GM19023 (cell line): ENCODE measurements at regions not wholly inside any gene's neighbourhood (a gene's known extent, or its start where the extent isn't known, plus 50 kb on each side); places are given as distances from the start of the nearest gene placed in this dataset.
A peak's percentile ranks its signal among the peaks of the same experiment; 100 is the strongest.

Experiments
- ATAC-seq: cut with Tn5 transposase; IDR thresholded peaks from one replicate; pipeline ENCODE4 v1.9.1; 2021; ENCODE audit warnings: mild to moderate bottlenecking, moderate library complexity; ENCODE audit not compliant: unreplicated experiment

DNA sequence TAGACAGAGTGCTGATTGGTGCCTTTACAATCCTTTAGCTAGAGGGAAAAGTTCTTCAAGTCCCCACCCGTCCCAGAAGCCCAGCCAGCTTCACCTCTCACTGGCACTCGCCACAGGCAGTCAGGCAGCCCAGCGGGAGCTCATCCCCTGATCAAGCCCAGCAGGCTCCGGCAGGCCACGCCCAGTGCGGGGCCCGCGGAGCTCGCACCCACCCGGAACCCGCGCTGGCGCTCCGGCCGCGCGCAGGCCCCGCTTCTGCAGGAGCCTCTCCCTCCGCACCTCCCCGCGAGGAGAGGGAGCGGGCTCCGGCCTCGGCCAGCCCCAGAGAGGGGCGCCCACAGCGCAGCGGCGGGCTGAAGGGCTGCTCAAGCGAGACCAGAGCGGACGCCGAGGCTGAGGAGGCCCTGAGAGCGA is 202.4 kb upstream of the PDGFD start:
- ATAC-seq = no peak

DNA sequence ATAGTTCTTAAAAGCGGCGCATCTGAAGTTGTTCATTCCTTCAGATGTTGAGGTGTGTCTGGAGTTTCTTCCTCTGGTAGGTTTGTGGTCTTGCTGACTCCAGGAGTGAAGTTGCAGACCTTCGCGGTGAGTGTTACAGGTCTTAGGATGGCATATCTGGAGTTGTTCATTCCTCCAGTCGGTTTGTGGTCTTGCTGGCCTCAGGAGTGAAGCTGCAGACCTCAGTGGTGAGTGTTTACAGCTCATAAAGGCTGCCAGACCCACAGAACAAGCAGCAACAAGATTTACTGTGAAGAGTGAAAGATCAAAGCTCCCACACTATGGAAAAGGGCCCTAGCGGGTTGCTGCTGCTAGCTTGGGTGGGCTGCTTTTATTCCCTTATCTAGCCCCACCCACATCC is 201.7 kb upstream of the PDGFD start:
- ATAC-seq = no peak

DNA sequence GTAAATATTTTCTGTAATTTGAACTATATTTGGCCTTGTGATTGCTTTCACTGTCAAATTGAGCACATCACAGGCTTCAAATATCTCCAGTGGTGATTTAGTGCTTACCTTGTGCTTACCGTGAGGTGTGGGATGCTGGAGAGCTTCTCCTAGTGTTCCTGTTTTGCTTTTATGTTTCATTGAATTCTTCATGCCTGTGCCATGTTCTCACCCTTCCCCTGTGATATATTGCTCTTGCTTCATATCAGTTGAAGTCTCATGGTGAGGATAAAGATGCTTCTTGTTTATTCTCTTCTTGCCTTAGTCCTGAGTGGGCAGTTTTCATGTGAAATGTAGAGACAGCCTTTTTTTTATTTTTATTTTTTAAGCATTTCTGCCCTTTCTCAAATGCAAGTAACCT is 198.0 kb upstream of the PDGFD start:
- no peak for ATAC-seq

DNA sequence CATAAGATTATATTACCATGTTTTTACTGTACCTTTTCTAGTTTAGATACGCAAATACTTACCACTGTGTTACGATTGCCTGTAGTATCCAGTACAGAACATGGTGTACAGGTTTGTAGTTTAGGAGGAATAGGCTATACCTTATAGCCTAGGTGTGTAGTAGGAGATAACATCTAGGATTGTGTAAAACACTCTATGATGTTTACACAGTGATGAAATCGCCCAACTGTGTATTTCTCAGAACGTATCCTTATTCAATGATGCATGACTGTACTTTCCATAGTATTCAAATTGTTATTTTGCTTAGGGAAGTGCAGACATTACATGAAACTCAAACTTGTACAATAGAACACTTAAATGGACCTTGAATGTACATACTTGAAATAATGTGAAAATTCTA is 188.1 kb upstream of the PDGFD start:
- no peak for ATAC-seq

DNA sequence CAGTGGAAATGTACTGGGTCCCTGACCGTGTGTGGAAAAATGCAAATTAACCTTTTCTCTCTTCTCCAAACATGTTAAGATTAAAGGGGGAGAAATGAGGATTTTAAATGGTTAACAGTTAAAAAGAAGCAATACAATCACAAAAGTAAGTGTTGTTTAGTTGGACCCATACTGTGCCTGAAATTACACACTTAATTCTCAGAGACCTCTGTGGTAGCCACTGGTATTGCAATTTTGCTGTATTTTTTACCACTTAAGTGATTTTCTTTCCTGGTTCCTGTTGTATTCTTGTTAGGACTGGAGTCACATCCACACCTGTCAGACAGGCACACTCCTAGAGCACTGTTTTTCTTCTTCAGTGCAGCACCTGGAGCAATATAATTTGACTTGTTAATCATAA is 179.6 kb upstream of the PDGFD start:
- ATAC-seq = no peak

DNA sequence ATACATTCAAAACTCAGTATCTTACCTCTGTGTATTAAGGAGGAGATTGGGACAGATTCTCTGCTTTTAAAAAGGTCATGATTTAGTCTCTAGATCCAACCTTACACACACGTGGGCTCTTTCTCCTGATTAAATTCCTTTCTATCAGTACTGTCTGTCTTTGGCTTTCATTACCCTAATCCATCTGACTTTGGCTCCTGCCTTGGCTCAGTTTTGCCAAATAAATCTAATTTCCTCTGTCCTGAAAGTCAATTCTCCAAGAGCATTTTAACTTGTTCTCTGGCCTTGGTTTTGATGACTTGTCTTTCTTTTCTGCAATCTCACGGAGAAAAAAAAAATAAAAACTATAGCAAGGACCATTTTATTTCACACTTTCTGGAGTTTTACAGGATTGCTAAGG is 176.6 kb upstream of the PDGFD start:
- ATAC-seq = no peak

DNA sequence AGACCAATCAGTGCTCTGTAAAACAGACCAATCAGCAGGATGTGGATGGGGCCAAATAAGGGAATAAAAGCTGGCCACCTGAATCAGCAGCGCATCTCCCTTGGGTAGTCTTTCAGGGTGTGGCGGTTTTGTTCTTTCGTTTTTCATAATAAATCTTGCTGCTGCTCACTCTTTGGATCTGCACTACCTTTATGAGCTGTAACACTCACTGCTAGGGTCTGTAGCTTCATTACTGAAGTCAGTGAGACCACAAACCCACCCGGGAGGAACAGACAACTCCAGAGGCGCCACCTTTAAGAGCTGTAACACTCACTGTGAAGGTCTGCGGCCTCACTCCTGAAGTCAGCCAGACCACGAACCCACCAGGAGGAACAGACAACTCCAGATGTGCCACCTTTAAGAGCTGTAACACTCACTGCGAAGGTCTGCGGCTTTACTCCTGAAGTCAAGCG is 175.5 kb upstream of the PDGFD start:
- peak; percentile 65 for ATAC-seq

DNA sequence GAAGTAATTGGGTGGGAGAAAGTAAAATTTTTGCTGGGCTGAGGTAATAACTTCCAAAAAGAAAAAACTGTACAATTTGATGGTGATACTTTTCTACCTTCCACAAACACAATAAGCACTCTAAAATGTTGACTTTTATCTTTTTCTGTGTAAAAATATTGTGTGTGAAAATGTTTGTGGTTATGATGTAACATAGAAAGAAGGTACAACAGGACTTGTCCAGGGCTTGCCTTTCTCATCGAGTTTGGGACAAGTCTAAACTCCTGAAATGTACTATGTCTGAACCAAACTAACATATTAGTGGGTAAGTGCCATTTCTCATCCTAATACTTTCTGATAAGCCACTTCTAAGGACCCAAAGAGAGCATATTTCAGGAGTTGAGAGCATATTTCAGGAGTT is 174.2 kb upstream of the PDGFD start:
- no peak for ATAC-seq

DNA sequence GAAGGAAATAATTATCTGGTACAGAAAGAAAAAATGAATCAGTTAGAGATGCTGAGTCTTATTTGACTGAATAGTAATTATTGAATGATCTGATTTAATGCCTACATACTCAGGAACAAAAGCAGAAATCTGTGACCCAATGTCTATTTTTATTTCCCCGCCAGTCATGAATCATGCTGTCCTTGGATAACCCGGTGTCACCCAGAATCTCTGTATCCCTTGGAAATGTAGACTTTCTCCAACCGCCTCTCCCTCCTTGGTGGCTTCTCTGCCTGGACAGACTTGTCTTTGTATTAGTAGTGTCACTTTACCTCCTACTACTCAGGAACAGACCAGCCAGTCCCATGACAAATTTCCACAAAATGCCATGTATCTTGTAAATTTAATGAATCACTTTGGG is 173.3 kb upstream of the PDGFD start:
- ATAC-seq = no peak

DNA sequence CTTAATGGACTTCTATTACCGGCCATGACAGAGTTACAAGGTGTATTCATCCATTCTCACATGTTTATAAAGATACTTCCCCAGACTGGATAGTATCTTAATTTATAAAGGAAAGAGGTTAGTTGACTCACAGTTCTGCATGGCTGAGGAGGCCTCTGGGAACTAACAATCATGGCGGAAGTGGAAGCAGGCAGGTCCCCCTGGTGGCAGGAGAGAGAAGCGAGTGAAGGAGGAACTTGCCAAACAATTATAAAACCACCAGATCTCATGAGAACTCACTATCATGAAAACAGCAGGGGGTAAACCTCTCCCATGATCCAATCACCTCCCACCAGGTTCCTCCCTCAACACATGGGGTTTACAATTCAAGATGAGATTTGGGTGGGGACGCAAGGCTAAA is 170.0 kb upstream of the PDGFD start:
- peak; percentile 69 for ATAC-seq

DNA sequence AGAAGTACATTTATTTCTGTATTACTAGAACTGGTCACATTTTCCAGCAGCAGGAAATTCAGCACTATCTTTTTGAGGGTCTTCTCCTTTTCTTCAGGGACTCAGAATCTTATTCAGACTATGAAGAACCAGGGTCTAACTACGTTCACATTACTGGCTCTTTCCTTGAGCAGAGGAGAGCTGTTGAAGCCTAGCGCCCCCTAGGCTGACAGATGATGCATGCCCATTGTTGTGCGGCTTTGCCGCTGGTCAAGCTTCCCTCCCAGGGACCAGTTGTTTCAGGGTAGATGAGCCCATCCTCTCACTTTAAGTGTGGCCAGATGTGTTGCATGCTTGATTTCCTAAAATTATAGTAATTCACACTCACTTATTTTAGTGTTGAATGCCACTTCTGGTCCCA is 168.2 kb upstream of the PDGFD start:
- no peak for ATAC-seq

DNA sequence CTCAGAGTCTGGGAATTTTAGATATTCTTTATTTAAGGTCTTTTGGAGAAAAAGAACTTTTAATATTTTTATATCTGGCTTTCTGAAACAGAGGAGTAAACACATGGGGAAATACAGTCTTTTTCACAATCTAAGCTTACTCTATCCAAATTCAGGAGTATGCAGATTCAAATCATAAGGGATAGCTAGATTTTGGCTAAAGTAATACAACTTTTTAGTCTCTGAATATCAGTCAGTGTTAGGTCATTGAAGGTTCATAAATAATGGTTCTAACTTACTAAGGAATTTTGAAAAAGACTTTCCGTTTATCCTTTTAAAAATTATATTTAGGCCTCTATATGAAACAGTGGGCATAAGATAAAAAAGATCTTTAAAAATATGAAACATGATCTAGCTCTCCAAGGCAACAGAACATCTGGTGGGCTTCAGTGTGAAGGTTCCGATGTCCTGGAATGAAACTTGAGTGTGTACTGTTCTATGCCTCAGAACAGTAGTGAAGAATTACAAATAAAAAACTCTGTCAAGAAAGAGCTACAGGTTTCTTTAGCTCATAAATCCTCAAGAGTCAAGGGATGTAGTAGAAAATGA is 165.2 kb upstream of the PDGFD start:
- no peak for ATAC-seq

DNA sequence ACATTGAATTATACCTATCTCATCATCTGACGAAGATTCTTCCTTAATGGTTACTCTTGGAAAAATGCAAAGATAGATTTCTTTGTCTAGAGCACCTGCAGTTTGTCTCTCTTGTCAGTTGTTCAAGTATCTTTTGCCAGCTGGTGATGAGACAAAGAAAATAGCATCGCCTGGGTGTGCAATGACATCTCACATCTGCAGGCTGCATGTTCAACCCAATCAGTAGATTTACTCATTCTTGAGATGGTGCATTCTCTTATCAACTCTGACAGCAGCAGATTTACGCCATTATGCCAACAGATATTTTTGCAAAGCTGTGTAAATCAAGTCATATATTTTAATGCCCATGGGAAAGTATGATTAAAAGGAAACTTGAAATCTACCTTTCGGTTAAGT is 164.6 kb upstream of the PDGFD start:
- no peak for ATAC-seq

DNA sequence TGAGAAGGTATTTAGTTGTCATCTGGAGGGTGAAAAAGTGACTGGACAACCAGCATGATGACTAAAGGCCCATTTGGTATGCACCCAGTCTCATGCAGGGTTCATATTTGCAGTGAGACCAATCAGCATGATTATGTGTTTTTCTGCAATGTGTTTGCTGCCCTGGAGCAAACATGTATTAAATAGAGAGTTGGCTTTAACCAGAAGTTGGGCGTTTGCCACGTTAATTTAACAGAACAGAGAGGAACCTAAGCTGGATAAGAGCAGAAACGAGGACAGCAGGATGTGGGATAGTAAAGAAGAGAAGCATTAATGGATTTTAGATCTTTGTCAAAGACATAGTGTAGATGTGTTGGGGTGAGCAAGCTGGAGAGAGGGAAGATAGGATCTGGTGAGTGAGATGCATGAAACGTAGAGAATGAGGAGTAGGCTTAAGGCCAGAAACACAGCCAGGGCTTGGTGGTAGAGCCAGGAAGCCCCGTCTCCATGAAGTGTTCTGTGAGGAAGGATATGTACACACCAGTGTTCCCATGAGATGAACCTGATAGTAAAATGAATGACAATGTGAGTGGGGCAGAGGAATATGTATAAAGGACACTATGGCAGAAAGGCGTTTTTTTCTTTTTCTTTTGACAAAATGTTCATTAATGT is 164.0 kb upstream of the PDGFD start:
- ATAC-seq = no peak

DNA sequence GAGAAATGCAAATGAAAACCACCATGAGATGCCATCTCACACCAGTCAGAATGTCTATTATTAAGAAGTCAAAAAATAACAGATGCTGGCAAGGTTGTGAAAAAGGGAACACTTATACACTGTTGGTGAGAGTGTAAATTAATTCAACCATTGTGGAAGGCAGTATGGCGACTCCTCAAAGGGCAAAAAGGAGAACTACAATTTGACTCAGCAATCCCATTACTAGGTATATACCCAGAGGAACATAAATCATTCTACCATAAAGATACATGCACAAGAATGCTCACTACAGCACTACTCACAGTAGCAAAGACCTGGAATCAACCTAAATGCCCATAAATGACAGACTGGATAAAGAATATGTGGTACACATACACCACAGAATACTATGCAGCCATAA is 161.1 kb upstream of the PDGFD start:
- no peak for ATAC-seq

DNA sequence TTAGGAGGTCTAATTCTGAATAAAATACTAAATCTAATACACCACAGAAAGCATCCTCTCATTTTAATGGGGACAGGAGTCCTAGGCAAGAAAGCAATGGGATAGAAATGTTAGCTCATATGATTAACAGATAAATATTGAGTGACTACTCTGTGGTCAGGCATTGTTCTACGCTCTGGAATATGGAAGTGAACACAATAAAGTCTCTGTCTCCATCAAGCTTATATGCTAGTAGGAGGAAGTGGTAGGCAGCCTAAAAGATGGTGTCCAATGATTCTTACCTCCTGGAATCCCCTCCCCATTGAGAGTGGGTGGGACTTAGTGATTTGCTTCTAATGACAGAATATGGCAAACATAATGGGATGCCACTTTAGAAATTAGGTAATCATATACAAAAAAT is 160.3 kb upstream of the PDGFD start:
- no peak for ATAC-seq

DNA sequence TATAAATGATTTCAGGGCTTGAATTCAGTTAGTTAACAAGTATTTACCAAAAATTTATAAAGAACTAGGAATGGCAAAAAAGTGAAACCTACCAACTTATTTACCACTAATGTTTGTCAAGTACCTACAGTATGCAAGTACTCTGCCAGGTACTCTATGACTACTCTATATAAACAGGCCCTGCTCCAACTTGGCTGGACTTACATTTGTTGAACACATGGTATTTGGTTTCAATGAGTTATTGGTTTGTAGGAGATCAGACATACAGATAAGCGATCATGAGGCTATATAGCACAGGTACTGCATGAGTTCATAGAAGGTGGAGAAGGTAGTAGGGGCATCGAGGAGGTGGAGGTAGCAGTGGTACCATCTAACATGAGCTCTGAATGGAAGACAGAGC is 159.9 kb upstream of the PDGFD start:
- ATAC-seq = no peak

DNA sequence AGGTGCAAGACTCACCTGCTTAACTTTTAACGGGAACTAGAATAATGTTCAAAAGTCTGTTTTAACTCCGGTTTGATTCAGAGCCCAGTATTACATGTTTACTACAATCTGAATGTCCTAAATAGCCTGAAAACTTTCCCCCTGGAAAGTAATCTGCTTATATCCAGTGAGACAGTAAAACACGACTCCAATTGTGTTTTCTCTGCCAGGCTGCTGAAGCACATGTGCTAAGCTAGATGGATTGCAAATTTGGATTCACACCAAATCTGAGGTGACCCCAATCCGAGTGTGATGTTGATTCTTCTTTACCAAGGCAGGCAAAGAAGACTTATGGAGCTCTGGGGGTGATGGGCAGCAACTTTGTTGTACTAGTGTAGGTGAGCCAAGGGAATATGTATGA is 158.7 kb upstream of the PDGFD start:
- no peak for ATAC-seq

DNA sequence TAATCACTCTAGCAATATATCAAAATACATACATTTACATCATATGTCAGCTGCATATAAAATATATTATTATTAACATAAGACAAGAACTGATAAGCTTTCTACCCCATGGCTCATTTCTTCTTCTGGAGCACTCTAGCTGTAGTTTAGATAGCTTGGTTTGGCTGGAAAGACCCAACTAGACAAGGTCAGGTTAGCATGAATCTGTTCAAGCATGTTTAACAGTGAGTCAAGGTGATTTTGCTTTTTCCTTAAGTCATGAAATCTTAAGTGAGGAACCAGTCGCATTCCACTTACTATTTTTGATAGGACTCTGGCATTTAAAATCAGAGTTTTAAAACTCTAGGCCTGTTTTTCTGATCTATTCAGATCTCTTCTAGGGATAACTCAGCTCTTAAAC is 157.0 kb upstream of the PDGFD start:
- ATAC-seq = no peak

DNA sequence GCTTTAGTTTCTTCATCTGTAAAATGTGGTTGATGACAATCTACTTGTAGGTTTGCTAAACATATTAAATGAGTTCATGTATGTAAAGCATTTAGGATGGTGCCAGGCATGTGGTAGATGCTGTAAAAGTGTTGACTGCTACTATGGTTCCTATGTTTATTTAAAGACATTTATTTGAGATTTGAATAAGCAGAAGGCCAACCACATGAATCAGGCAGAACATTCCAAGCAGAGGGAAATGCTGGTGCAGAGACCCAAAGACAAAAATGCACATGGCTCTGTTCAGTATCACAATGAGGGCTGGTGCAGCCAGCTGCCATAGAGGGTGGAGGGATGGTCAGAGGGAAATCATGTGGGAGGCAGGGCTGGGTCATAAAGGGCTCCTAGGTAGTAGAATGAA is 156.2 kb upstream of the PDGFD start:
- ATAC-seq = no peak

DNA sequence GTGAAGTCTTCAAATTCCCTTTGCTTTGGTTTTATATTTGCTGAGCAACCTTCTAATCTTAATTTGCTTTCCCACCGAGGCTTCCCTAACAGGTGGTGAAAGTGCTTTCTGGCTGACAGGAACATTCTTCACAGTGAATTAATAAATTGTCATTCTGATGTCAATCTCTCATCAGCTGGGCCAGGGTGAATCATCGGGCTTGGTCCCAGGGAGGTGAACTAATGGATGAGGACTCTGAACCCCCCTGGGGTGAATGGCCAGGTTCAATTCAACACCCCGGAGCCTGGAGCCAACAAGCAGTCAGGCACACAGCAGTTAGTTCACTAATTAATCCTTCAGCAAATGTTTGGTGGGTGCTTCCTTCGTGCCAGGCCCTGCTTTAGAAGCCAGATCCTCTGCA is 155.4 kb upstream of the PDGFD start:
- ATAC-seq = no peak

DNA sequence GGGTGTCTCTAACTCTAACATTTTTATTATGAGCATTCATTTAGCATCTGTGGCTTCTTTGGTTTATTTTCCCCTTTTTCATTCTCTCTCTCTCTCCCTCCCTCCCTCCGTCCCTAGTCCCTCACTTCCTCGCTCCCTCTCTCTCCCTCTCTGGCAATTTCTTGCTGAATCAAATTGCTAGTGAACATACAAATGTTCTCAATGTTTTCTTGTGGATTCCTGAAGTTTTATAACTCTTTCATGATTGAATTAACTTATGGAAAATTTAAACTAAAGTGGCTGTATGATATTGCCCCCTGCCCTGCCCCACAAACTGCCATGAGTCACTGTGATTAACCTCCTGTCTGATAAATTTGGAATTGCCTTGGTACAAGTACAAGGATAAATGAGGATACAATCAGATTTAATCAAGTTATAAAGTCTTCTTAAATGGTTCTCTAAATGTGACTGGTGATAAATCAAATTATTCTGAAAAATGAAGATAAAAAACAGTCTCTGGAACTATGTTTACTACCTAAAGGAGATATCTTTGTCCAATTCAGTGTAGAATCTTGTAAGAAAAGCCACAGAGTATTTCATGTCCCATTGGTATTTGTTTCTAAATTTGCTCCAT is 143.0 kb upstream of the PDGFD start:
- no peak for ATAC-seq

DNA sequence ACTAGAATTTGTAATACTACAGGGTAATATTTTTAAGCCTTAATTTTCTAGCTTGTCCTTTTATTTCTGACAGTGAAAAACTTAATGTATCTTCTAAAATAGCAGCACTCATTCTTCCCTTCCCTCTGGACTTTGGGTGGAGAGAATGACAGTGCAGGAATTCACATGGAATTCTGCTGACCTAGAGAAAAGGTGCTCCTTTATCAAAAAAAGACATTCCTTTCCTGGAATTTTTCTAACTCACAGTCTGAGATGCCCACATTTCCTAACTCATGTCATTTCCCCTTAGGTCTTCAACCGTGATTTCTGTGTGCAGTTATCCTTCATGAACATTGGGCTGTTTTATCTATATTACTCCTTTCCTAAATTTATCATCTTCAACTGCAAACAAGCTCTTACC is 137.8 kb upstream of the PDGFD start:
- no peak for ATAC-seq
